ENCODE measurements at regions not wholly inside any gene's neighbourhood (a gene's known extent, or its start where the extent isn't known, plus 50 kb on each side); places are given as distances from the start of the nearest gene placed in this dataset.

DNA sequence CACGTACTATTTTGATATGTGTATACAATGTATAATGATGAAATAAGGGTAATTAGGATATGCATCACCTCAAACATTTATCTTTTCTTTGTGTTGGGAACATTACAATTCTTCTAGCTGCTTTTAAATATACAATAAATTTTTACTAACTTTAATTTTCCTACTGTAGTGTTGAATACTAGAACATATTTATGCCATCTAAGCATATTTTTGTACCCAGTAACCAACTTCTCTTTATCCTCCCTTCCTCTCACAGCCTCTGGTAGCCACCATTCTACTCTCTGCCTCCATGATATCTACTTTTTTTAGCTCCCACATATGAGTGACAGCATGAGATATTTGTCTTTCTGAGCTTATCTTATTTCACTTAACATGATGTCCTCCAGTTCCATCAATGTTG lies 468.0 kb downstream of the COL11A1 start:
- TF ChIP-seq, protein P1, sequence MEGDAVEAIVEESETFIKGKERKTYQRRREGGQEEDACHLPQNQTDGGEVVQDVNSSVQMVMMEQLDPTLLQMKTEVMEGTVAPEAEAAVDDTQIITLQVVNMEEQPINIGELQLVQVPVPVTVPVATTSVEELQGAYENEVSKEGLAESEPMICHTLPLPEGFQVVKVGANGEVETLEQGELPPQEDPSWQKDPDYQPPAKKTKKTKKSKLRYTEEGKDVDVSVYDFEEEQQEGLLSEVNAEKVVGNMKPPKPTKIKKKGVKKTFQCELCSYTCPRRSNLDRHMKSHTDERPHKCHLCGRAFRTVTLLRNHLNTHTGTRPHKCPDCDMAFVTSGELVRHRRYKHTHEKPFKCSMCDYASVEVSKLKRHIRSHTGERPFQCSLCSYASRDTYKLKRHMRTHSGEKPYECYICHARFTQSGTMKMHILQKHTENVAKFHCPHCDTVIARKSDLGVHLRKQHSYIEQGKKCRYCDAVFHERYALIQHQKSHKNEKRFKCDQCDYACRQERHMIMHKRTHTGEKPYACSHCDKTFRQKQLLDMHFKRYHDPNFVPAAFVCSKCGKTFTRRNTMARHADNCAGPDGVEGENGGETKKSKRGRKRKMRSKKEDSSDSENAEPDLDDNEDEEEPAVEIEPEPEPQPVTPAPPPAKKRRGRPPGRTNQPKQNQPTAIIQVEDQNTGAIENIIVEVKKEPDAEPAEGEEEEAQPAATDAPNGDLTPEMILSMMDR (IDR thresholded peaks at IDR 0.05), result no peak
- no peak for TF ChIP-seq POLR2A (IDR thresholded peaks at IDR 0.05)
